ENCODE measurements at regions not wholly inside any gene's neighbourhood (a gene's known extent, or its start where the extent isn't known, plus 50 kb on each side); places are given as distances from the start of the nearest gene placed in this dataset.

DNA sequence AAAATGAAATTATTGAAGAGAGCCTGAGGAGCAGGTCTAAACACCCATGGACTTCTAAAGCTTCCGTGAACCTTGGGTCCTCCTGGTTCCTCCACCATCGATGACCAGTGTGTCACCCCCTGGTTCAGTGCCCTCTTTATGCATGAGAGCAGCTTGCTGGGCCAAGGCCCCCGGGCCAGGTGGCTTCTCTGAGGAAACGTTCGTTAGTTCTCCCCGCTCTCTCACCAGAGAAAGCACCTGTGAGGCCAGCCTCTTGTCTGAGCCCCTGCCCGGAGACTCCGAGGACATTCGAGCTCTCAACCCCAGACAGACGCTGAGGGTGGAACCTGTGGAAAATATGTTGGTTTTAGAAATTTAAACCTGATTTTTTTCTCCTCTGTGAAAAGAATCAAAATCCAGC, 92.4 kb downstream of the GLI2 start:
- H3K4me3 ChIP-seq (ENCODE audit: low read depth, low read length): no peak overlapping the region
- TF ChIP-seq, protein P1, sequence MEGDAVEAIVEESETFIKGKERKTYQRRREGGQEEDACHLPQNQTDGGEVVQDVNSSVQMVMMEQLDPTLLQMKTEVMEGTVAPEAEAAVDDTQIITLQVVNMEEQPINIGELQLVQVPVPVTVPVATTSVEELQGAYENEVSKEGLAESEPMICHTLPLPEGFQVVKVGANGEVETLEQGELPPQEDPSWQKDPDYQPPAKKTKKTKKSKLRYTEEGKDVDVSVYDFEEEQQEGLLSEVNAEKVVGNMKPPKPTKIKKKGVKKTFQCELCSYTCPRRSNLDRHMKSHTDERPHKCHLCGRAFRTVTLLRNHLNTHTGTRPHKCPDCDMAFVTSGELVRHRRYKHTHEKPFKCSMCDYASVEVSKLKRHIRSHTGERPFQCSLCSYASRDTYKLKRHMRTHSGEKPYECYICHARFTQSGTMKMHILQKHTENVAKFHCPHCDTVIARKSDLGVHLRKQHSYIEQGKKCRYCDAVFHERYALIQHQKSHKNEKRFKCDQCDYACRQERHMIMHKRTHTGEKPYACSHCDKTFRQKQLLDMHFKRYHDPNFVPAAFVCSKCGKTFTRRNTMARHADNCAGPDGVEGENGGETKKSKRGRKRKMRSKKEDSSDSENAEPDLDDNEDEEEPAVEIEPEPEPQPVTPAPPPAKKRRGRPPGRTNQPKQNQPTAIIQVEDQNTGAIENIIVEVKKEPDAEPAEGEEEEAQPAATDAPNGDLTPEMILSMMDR (conservative IDR thresholded peaks at IDR 0.05; ENCODE audit: low read depth, low read length): no peak
- DNase-seq (ENCODE audit: low read depth): no peak

DNA sequence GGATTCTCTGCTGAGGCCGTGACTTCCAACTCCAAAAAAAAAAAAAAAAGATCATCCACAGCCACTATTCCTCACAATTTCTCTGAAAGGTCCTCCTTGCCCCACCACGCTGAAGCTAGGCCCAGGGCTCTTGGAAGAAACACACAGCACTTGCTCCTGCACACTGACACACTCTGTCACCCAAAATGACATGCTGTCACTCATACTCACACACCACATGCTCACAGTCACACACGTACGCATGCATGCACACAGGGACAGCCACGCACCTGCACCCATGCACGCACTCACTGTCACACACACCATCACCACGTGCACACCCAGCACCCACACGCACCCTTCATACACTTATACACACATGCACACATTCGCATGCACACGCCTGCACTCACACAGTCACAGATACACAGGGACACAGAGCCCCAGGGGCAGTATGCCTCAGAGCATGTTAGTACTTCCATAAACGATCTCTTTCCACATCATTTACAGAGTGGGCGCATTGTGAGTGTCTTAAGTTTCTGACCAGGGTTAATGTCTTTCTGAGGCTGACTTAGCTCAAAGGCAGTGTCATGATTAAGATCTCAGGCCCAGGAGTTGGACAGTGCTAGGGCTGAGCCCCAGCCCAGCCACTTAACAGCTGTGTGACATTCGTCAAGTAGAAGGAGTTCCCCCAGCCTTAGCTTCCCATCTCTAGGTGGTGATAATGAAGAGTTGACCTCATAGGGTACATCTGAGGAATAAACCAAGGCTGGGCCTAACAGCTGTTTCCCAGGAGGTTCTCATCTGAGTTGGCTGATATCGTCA, 93.4 kb downstream of the GLI2 start:
- TF ChIP-seq, protein P1 (conservative IDR thresholded peaks at IDR 0.05; ENCODE audit: low read depth, low read length): no peak

DNA sequence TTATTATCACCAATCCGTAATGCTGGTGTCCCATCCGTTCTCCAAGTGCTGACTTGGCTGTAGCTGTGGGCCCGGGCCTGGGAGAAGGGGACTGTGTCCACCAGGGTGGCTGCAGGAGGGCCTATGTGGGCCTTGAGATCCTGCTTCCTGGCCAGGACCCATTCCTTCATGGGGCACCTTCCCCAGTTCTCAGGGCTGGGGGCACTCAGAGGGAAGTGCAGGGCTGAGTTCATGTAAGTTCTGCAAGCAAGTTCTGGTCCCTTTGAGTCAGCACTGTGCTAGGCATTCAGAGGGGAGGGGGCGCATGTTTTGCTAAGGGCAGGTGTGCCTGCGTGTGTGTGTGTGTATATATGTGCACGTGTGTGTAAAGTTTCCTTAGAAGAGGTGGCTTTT, 94.0 kb downstream of the GLI2 start:
- DNase-seq (ENCODE audit: low read depth): no peak
- TF ChIP-seq, protein P1 (conservative IDR thresholded peaks at IDR 0.05; ENCODE audit: low read depth, low read length): no peak
- no peak overlapping the region for H3K4me3 ChIP-seq (ENCODE audit: low read depth, low read length)

More for the DNA sequence above, 93.4 kb downstream of the GLI2 start:
- H3K4me3 ChIP-seq (ENCODE audit: low read depth, low read length): no peak overlapping the region
- DNase-seq (ENCODE audit: low read depth): no peak

DNA sequence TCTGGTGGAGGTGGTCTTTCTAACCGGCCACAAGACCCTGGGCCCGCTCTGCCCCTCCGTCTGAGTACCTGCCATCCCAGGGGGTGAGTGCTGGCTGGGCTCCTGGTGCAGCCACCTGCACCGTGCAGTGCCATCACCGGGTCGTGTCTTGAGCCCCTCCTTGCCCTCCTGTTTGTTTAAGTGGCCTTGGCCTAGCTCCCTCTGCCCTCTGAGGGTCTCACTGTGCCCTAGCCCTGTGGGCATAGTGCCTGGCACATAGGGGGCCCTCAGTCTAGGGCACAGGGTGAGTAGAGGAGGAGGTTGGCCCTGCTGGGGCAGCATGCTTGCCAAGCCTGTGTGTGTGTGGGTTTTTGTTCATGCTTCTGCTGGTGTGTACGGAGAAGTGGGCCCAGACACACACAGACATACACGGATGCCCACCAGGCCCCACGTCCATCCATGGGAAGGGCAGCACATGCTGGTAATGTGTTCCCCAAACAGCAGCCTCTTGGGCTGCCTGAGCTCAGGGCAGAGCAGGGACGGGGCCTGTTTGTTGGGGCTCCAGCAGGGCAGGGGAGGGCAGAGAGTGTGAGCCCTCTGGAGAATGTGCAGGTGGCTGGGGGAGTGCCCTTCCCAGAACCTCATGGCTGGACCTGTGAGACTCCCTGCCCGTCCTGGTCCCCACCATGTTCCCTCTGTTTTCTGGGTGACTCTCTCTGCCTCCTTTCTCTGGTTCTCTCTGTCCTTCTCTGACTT, 94.6 kb downstream of the GLI2 start:
- DNase-seq (ENCODE audit: low read depth): no peak
- TF ChIP-seq, protein P1 (conservative IDR thresholded peaks at IDR 0.05; ENCODE audit: low read depth, low read length): no peak
- no peak overlapping the region for H3K4me3 ChIP-seq (ENCODE audit: low read depth, low read length)

DNA sequence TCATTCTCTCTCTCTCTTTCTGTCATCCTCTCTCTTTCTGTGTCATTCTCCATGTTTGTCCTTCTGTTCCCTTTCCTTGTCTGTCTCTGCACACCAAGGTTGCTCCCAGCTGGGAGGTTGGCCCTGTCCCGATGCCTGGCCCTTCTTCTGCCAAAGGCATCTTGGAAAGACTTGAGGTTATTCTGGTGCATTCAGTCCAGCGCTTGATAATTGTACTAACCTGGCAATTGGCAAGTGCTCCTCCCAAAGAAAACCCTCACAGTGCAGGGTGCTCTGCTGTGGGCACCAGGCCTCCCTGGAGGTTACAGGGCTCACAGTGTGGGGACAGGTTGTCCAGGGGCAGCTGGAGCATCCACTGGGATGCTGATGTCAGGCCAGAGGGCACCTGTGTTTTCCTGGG, 95.4 kb downstream of the GLI2 start:
- TF ChIP-seq, protein P1 (conservative IDR thresholded peaks at IDR 0.05; ENCODE audit: low read depth, low read length): no peak
- DNase-seq (ENCODE audit: low read depth): no peak
- no peak overlapping the region for H3K4me3 ChIP-seq (ENCODE audit: low read depth, low read length)

DNA sequence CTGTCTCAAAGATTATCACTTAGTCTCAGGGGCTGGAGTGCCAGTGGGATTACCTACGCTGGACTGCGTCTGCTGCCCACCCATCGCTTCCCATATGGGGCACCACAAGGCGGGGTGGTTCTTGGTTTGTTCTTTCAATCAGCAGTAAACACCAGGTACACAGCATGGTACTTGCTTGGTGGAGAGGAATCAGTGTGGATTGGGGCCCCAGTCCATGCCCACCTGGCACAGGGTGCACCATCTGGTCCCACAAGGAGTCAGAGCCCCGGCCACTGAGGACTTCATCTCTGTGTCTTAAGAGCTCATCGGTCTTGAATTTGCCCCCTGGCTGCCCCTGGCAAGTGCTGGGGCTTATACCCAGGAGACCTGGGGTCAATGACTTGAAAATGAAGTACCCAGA, 96.2 kb downstream of the GLI2 start:
- no peak overlapping the region for H3K4me3 ChIP-seq (ENCODE audit: low read depth, low read length)
- no peak for DNase-seq (ENCODE audit: low read depth)
- TF ChIP-seq, protein P1 (conservative IDR thresholded peaks at IDR 0.05; ENCODE audit: low read depth, low read length): no peak

Data from epithelial cell of proximal tubule (primary cell).